HEK293T (cell line): ENCODE measurements at regions not wholly inside any gene's neighbourhood (a gene's known extent, or its start where the extent isn't known, plus 50 kb on each side); places are given as distances from the start of the nearest gene placed in this dataset.
"Not testable (repeated sequence)": the region's sequence is repeated elsewhere in the genome, so short reads cannot be mapped to it uniquely, and the experiment has no call there.

Experiments used
- ARNT ChIP-seq: fragments of 450-650 bp; IDR thresholded peaks from 2 replicates; pipeline ENCODE4 v1.6.1; 2017; ENCODE audit warnings: mild to moderate bottlenecking
- NFRKB ChIP-seq: fragments of 450-650 bp; IDR thresholded peaks from 2 replicates; pipeline ENCODE4 v1.6.1; 2016; ENCODE audit warnings: mild to moderate bottlenecking, moderate library complexity
- SP1 ChIP-seq: fragments of 450-650 bp; IDR thresholded peaks from 2 replicates; pipeline ENCODE4 v1.6.1; 2017
- SUZ12 ChIP-seq: fragments of 450-650 bp; IDR thresholded peaks from 2 replicates; pipeline ENCODE4 v1.6.1; 2016; ENCODE audit warnings: mild to moderate bottlenecking

DNA sequence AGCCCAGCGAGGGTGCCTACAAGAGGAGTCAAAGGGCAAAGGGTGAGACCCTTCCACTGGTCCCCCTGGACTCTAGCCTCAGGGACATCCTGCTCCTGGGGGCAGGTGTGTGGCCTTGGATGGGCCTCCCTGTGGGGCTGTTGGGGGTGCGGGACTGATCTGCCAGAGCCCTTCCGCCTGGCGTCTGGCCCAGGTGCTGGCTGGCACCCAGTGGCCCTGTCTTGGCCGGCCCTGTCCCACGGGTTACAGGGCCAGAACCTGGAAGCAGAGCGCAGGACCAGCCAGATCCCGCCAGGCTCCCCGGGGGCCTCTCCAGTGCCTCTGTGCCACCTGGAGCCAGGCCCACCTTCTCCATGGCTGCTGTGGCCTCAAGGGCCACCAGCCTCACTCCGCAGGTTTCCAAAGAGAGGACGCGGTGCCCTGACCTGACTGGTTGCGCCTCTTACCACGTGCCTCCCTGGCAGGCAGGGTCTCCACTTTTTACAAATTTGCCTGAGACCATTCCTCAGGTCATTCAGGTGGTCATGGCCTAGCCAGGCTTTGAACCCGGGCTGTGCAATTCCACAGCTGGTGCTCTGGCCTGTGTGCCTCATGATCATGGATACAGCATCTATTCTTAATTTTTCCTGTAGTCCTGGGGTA is 444.8 kb downstream of the SPATA31D1 start:
- not testable (repeated sequence) for TF ChIP-seq SP1, ARNT, NFRKB, SUZ12
